ENCODE measurements at regions not wholly inside any gene's neighbourhood (a gene's known extent, or its start where the extent isn't known, plus 50 kb on each side); places are given as distances from the start of the nearest gene placed in this dataset.
"Not testable (repeated sequence)": the region's sequence is repeated elsewhere in the genome, so short reads cannot be mapped to it uniquely, and the experiment has no call there.

GRCh38 chr6:19892260-19892659, 55.1 kb downstream of the ID4 start:
- Mint-ChIP-seq H3K36me3 (no peaks in the 10 kb centered on the region), H3K4me1 (no peaks in the 10 kb centered on the region), H3K9me3 (peaks cover 0 to 5% (median 0%) of the 10 kb centered on the region in 6 donors), H3K4me3 (no peak overlapping the region), H3K27me3 (ENCODE audit: low read depth in 3 of 3) (peaks cover 5 to 6% (median 5%) of the 10 kb centered on the region in 3 donors), H3K27ac (no peak overlapping the region)
- no peak for DNase-seq

- no peak for DNase-seq
- peaks cover 0 to 2% (median 0%) of the 10 kb centered on the region in 6 donors for H3K9me3 Mint-ChIP-seq
- no peak overlapping the region for H3K4me3 Mint-ChIP-seq
- no peaks in the 10 kb centered on the region for H3K36me3 Mint-ChIP-seq
- H3K4me1 Mint-ChIP-seq, result no peaks in the 10 kb centered on the region
- peaks cover 0 to 5% (median 0%) of the 10 kb centered on the region in 3 donors for H3K27me3 Mint-ChIP-seq (ENCODE audit: low read depth in 3 of 3)
- no peak overlapping the region for H3K27ac Mint-ChIP-seq
These were observed 58.9 kb downstream of the ID4 start for GRCh38 chr6:19895866-19896692.

- DNase-seq, result no peak
- no peak overlapping the region for H3K27ac Mint-ChIP-seq
- peaks cover 0 to 4% (median 0%) of the 10 kb centered on the region in 3 donors for H3K27me3 Mint-ChIP-seq (ENCODE audit: low read depth in 3 of 3)
- H3K36me3 Mint-ChIP-seq, result no peaks in the 10 kb centered on the region
- peaks cover 0 to 2% (median 0%) of the 10 kb centered on the region in 6 donors for H3K9me3 Mint-ChIP-seq
- H3K4me3 Mint-ChIP-seq, result no peak overlapping the region
- H3K4me1 Mint-ChIP-seq, result no peaks in the 10 kb centered on the region
These were observed 59.5 kb downstream of the ID4 start for GRCh38 chr6:19896693-19897010.

DNA sequence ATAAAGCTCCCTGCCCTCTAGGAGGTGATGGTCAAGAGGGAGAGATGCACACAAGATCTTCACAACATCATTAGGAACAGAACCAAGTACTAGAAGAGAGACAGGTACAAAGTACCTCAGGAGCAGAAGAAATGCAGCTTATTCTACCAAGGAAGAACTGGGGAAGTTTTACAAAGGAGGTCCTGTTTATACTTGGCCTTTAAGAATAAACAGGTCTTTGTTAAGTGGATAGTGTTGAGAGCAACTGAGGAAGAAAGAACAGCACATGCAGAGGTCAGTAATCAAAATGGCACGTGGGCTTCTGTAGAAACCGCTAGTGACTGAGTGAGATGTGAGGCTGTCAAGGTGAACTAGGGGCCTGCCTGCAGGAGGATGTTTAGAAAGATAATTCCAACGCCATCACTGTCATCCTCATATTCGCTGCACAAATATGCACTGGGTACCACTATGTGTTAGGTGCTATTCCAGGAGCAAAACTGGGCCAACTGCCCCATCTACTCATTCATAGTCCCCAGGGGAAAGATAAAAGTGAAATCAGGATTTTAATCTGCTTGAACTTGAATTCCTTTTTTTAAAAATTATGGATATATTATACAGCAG, 61.1 kb downstream of the ID4 start:
- Mint-ChIP-seq H3K36me3 (no peaks in the 10 kb centered on the region), H3K9me3 (peaks cover 0 to 2% (median 0%) of the 10 kb centered on the region in 6 donors), H3K27me3 (ENCODE audit: low read depth in 3 of 3) (peaks cover 0 to 6% (median 4%) of the 10 kb centered on the region in 3 donors), H3K4me3 (no peak overlapping the region), H3K27ac (no peak overlapping the region), H3K4me1 (no peaks in the 10 kb centered on the region)
- no peak for DNase-seq

GRCh38 chr6:19902201-19902600, 65.0 kb downstream of the ID4 start:
- H3K4me1 Mint-ChIP-seq, result no peaks in the 10 kb centered on the region
- H3K36me3 Mint-ChIP-seq, result no peaks in the 10 kb centered on the region

DNA sequence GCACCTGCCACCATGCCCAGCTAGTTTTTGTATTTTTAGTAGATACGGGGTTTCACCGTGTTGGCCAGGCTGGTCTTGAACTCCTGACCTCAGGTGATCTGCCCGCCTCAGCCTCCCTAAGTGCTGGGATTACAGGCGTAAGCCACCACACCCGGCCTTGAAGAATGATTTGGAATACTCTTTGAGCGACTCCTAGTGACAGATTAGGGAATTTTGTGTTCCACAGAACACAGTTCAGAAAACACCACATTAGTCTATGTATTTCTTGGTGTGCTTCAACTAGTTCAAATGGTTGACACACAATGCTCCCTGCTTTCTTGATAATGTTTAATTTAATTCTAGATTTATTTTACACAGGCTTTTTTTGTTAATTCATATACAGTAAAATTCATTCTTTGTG, 67.2 kb downstream of the ID4 start:
- not testable (repeated sequence) for DNase-seq

More at GRCh38 chr6:19902201-19902600, 65.0 kb downstream of the ID4 start:
- no peak overlapping the region for H3K27ac Mint-ChIP-seq
- no peak for DNase-seq
- H3K4me3 Mint-ChIP-seq, result no peak overlapping the region
- H3K9me3 Mint-ChIP-seq, result peaks cover 0 to 3% (median 0%) of the 10 kb centered on the region in 6 donors
- peaks cover 2 to 9% (median 3%) of the 10 kb centered on the region in 3 donors for H3K27me3 Mint-ChIP-seq (ENCODE audit: low read depth in 3 of 3)

DNA sequence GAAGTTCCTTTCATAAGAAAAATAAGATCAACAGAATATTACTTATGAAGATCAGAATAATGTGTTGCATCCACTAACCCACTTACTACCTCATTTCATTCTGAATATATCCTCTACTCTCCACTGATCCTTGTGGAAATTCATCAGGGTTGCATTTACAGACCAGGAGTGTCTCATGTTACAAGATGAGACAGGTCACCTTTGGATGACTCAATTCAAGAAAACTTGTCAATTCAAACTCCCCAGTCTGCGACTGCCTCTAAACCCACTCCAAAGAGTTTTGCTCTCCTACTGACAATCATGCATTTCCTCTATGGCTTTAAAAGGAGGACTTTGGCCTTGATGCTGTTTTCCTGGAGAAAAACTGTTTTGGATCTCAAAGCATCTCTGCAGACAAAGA, 68.4 kb downstream of the ID4 start:
- no peak for DNase-seq
- Mint-ChIP-seq H3K36me3 (no peaks in the 10 kb centered on the region), H3K9me3 (peaks cover 0 to 3% (median 0%) of the 10 kb centered on the region in 6 donors), H3K4me3 (no peak overlapping the region), H3K27ac (no peak overlapping the region), H3K27me3 (ENCODE audit: low read depth in 3 of 3) (peaks cover 3 to 9% (median 4%) of the 10 kb centered on the region in 3 donors), H3K4me1 (no peaks in the 10 kb centered on the region)

More for the DNA sequence above, 67.2 kb downstream of the ID4 start:
- H3K27ac Mint-ChIP-seq; H3K9me3 Mint-ChIP-seq; H3K4me1 Mint-ChIP-seq; H3K27me3 Mint-ChIP-seq (ENCODE audit: low read depth in 3 of 3); H3K4me3 Mint-ChIP-seq; H3K36me3 Mint-ChIP-seq: not testable (repeated sequence)

GRCh38 chr6:19906171-19906570, 69.0 kb downstream of the ID4 start:
- Mint-ChIP-seq H3K36me3 (no peaks in the 10 kb centered on the region), H3K27me3 (ENCODE audit: low read depth in 3 of 3) (peaks cover 3 to 9% (median 4%) of the 10 kb centered on the region in 3 donors)

GRCh38 chr6:19911223-19911622, 74.1 kb downstream of the ID4 start:
- H3K9me3 Mint-ChIP-seq, result peaks cover 0 to 13% (median 4%) of the 10 kb centered on the region in 6 donors
- H3K4me3 Mint-ChIP-seq, result no peak overlapping the region
- no peak overlapping the region for H3K27ac Mint-ChIP-seq
- H3K27me3 Mint-ChIP-seq (ENCODE audit: low read depth in 3 of 3), result peaks cover 0 to 6% (median 3%) of the 10 kb centered on the region in 3 donors
- no peaks in the 10 kb centered on the region for H3K4me1 Mint-ChIP-seq
- DNase-seq, result no peak
- no peaks in the 10 kb centered on the region for H3K36me3 Mint-ChIP-seq

More at GRCh38 chr6:19906171-19906570, 69.0 kb downstream of the ID4 start:
- Mint-ChIP-seq H3K4me1 (no peaks in the 10 kb centered on the region), H3K27ac (no peak overlapping the region), H3K9me3 (peaks cover 0 to 3% (median 0%) of the 10 kb centered on the region in 6 donors), H3K4me3 (no peak overlapping the region)
- no peak for DNase-seq

DNA sequence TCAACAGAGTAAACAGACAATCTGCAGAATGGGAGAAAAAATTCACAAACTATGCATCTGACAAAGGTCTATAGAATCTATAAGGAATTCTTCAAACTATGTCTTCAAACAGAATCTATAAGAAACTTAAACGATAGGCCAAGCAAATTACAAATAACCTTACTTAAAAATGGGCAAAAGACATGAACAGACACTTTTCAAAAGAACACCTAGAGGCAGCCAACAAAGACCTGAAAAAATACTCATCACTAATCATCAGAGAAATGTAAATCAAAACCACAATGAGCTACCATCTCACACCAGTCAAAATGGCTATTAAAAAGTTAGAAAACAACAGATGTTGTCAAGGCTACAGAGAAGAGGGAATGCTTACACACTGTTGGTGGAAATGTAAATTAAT, 81.3 kb downstream of the ID4 start:
- DNase-seq, result no peak
- Mint-ChIP-seq H3K27me3 (ENCODE audit: low read depth in 3 of 3) (peaks cover 0 to 2% (median 0%) of the 10 kb centered on the region in 3 donors), H3K9me3 (peaks cover 0 to 22% (median 10%) of the 10 kb centered on the region in 6 donors), H3K27ac (no peak overlapping the region), H3K4me3 (no peak overlapping the region), H3K4me1 (no peaks in the 10 kb centered on the region), H3K36me3 (no peaks in the 10 kb centered on the region)

GRCh38 chr6:19921786-19922185, 84.6 kb downstream of the ID4 start:
- Mint-ChIP-seq H3K27me3 (ENCODE audit: low read depth in 3 of 3) (peaks cover 0 to 5% (median 3%) of the 10 kb centered on the region in 3 donors), H3K4me3 (no peak overlapping the region), H3K27ac (no peak overlapping the region), H3K4me1 (no peaks in the 10 kb centered on the region), H3K9me3 (peaks cover 0 to 18% (median 5%) of the 10 kb centered on the region in 6 donors), H3K36me3 (no peaks in the 10 kb centered on the region)
- DNase-seq, result no peak

DNA sequence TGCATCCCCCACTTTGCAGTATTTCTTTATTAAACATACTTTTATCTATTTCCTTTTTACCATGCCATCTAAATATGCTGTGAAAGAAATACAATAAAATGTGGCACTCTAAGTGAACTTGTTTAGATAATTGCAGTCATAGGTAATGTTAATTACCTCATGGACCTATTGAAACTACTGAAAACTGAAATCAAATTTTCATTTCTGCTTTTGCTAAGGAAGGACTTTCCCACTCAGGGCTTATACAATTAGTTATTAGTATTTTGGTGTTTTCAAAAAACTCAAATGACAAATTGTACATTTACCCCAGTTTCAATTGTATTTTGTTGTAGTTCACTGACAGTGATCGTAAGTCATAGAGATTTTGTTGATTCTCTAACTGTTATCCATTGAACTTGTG, 88.4 kb downstream of the ID4 start:
- H3K4me3 Mint-ChIP-seq, result no peak overlapping the region
- H3K27me3 Mint-ChIP-seq (ENCODE audit: low read depth in 3 of 3), result peaks cover 0 to 9% (median 5%) of the 10 kb centered on the region in 3 donors
- DNase-seq, result no peak
- no peaks in the 10 kb centered on the region for H3K36me3 Mint-ChIP-seq
- H3K4me1 Mint-ChIP-seq, result no peaks in the 10 kb centered on the region
- no peak overlapping the region for H3K27ac Mint-ChIP-seq
- peaks cover 0 to 2% (median 0%) of the 10 kb centered on the region in 6 donors for H3K9me3 Mint-ChIP-seq

GRCh38 chr6:19928461-19928860, 91.3 kb downstream of the ID4 start:
- H3K9me3 Mint-ChIP-seq, result peaks cover 0 to 3% (median 0%) of the 10 kb centered on the region in 6 donors
- peaks cover 0 to 13% (median 9%) of the 10 kb centered on the region in 3 donors for H3K27me3 Mint-ChIP-seq (ENCODE audit: low read depth in 3 of 3)

GRCh38 chr6:19929312-19929711, 92.1 kb downstream of the ID4 start:
- Mint-ChIP-seq H3K9me3 (peaks cover 0 to 3% (median 0%) of the 10 kb centered on the region in 6 donors), H3K4me3 (no peak overlapping the region), H3K4me1 (no peaks in the 10 kb centered on the region), H3K27ac (no peak overlapping the region), H3K27me3 (ENCODE audit: low read depth in 3 of 3) (peaks cover 0 to 13% (median 9%) of the 10 kb centered on the region in 3 donors), H3K36me3 (no peaks in the 10 kb centered on the region)
- no peak for DNase-seq

More at GRCh38 chr6:19928461-19928860, 91.3 kb downstream of the ID4 start:
- H3K36me3 Mint-ChIP-seq, result no peaks in the 10 kb centered on the region
- no peaks in the 10 kb centered on the region for H3K4me1 Mint-ChIP-seq
- H3K4me3 Mint-ChIP-seq, result no peak overlapping the region
- DNase-seq, result no peak
- H3K27ac Mint-ChIP-seq, result no peak overlapping the region
